ENCODE measurements at regions not wholly inside any gene's neighbourhood (a gene's known extent, or its start where the extent isn't known, plus 50 kb on each side); places are given as distances from the start of the nearest gene placed in this dataset.

GRCh38 chr20:60974441-60974945, 277.6 kb upstream of the CDH4 start:
- H3K27ac ChIP-seq: no peak overlapping the region
- TF ChIP-seq, protein P1, sequence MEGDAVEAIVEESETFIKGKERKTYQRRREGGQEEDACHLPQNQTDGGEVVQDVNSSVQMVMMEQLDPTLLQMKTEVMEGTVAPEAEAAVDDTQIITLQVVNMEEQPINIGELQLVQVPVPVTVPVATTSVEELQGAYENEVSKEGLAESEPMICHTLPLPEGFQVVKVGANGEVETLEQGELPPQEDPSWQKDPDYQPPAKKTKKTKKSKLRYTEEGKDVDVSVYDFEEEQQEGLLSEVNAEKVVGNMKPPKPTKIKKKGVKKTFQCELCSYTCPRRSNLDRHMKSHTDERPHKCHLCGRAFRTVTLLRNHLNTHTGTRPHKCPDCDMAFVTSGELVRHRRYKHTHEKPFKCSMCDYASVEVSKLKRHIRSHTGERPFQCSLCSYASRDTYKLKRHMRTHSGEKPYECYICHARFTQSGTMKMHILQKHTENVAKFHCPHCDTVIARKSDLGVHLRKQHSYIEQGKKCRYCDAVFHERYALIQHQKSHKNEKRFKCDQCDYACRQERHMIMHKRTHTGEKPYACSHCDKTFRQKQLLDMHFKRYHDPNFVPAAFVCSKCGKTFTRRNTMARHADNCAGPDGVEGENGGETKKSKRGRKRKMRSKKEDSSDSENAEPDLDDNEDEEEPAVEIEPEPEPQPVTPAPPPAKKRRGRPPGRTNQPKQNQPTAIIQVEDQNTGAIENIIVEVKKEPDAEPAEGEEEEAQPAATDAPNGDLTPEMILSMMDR (conservative IDR thresholded peaks at IDR 0.05): no peak
- no peak for TF ChIP-seq ZFX (IDR thresholded peaks at IDR 0.05)

GRCh38 chr20:60976139-60976538, 275.9 kb upstream of the CDH4 start:
- H3K27ac ChIP-seq: no peak overlapping the region
- TF ChIP-seq, protein P1 (conservative IDR thresholded peaks at IDR 0.05): no peak
- TF ChIP-seq ZFX (IDR thresholded peaks at IDR 0.05): no peak

- no peak overlapping the region for H3K27ac ChIP-seq
- TF ChIP-seq, protein P1 (conservative IDR thresholded peaks at IDR 0.05): no peak
- TF ChIP-seq ZFX (IDR thresholded peaks at IDR 0.05): no peak
Measured at GRCh38 chr20:60976913-60977312, 275.1 kb upstream of the CDH4 start.

DNA sequence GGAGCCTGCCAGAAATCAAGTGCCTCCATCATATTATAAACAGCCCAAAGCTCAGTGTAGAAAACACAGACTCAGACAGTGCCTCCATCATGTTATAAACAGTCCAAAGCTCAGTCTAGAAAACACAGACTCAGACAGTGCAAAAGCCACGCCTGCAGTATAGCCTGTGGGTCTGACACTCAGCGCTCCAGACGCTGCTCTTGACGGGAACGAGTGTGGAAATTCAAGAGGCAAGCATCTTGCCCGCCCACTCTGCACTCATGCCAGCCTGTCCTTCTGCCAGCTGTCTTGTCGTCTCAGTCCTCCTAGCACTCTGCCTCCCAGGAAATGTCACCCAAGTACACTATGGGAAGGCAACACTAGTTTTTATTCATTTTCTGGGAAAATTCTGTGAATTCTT, 274.2 kb upstream of the CDH4 start:
- TF ChIP-seq, protein P1 (conservative IDR thresholded peaks at IDR 0.05): no peak
- no peak for TF ChIP-seq ZFX (IDR thresholded peaks at IDR 0.05)
- no peak overlapping the region for H3K27ac ChIP-seq

DNA sequence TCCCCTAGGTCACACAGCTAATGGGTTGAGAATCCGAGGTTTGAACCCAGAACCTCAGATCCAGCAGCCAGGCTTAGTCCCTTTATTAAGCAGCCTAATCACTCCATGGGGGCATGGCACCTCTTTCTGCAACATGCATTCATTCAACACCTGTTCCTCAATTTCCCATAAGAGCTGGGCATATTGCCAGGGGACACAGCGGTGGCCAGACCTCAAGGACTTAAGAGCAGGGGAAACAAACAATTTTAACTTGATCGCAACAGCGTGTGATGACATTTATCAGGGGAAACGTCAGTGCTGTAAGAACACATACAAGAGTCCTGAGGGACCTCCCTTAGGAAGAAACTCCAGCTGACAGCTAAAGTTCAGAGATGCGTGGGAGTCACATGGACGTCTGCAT, 267.4 kb upstream of the CDH4 start:
- no peak overlapping the region for H3K27ac ChIP-seq
- TF ChIP-seq, protein P1 (conservative IDR thresholded peaks at IDR 0.05): no peak
- no peak for TF ChIP-seq ZFX (IDR thresholded peaks at IDR 0.05)

DNA sequence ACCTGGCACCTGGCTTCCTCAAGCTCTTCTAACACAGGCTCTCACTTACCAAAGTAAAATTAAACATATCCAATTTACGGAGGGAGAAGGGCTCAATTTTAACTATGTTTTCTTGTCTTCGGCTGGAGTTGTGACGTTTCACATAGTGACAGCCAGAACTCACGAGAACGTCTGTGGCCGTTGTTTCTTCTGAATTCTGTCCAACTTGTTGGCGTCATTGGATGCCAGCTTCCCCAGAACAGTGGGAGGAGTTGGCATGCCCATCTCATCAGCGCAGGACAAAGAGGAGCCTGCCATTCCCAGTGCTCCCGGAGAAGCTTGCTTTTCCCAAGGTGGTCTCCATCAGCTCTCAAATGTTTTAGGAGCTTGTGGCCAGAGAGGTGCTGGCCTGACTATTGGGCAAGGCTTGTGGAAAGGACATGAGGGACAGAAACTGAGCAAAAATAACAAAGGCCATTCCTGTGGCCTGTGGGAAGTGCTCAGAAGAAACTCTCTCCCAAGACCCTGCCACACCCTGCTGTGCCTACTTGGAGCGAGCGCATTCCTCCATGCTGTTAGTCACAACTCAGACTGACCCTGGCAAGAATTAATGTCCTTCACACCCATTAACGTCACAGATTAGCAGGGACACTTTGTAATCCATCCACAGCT, 265.4 kb upstream of the CDH4 start:
- no peak overlapping the region for H3K27ac ChIP-seq
- TF ChIP-seq ZFX (IDR thresholded peaks at IDR 0.05): no peak
- TF ChIP-seq, protein P1 (conservative IDR thresholded peaks at IDR 0.05): no peak

DNA sequence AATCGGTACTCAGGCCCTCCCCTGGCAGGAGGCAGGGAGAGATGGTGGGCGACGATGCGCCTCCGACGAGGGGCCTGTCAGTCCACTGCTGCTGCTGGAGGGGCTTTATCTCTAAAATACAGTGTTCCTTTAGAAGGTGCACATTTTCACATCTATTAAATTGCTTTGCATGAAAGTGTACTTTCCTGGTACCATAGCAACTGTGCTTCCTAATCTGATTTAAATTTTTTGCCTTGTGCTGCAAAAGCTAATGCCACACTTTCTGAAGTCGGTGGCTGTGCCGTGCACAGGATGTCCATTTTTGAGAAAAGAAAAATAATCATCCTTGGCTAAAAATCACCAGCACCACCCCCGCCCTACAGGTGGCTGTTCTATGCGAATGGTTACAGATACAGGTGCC, 262.0 kb upstream of the CDH4 start:
- no peak overlapping the region for H3K27ac ChIP-seq
- no peak for TF ChIP-seq ZFX (IDR thresholded peaks at IDR 0.05)
- TF ChIP-seq, protein P1 (conservative IDR thresholded peaks at IDR 0.05): no peak
